D721Med (cell line): ENCODE measurements at regions not wholly inside any gene's neighbourhood (a gene's known extent, or its start where the extent isn't known, plus 50 kb on each side); places are given as distances from the start of the nearest gene placed in this dataset.
A peak's percentile ranks its signal among the peaks of the same experiment; 100 is the strongest.

ENCODE experiments used
- DNase-seq: peaks from one replicate; pipeline ENCODE4 v3.0.0; 2011; ENCODE audit warnings: low spot score; ENCODE audit not compliant: insufficient read length
- FAIRE-seq: peaks from 2 replicates; lab custom pipeline; 2011; peaks lifted over from hg19 to GRCh38; lab: Jason Lieb, UNC
- TF ChIP-seq, protein P1 (sequence below): IDR thresholded peaks from 2 replicates; pipeline ENCODE4 v1.5.1; 2012; ENCODE audit warnings: mild to moderate bottlenecking, control low read depth; ENCODE audit not compliant: insufficient read depth; ENCODE audit errors: missing control alignments

DNA sequence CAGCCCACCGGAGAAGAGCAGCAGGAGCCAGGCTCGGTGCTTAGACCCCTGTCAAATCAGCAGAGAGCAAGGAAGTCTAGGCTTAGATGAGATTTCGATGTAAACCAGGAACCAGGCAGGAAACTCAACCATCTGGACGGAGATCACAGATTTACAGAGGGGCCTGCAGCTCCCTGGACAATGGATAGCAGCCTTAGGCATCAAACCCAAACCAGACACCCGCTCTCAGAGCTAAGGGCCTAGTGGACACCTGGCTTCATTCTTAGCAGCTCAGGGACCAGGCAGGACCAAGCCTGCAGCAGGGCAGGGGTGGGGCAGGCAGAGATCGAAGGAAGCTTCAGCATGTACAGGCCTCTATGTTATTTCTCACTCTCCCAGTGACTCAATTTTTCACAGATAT lies 127.8 kb upstream of the FMN2 start:
- DNase-seq = no peak
- TF ChIP-seq, protein P1, sequence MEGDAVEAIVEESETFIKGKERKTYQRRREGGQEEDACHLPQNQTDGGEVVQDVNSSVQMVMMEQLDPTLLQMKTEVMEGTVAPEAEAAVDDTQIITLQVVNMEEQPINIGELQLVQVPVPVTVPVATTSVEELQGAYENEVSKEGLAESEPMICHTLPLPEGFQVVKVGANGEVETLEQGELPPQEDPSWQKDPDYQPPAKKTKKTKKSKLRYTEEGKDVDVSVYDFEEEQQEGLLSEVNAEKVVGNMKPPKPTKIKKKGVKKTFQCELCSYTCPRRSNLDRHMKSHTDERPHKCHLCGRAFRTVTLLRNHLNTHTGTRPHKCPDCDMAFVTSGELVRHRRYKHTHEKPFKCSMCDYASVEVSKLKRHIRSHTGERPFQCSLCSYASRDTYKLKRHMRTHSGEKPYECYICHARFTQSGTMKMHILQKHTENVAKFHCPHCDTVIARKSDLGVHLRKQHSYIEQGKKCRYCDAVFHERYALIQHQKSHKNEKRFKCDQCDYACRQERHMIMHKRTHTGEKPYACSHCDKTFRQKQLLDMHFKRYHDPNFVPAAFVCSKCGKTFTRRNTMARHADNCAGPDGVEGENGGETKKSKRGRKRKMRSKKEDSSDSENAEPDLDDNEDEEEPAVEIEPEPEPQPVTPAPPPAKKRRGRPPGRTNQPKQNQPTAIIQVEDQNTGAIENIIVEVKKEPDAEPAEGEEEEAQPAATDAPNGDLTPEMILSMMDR = no peak
- no peak for FAIRE-seq

DNA sequence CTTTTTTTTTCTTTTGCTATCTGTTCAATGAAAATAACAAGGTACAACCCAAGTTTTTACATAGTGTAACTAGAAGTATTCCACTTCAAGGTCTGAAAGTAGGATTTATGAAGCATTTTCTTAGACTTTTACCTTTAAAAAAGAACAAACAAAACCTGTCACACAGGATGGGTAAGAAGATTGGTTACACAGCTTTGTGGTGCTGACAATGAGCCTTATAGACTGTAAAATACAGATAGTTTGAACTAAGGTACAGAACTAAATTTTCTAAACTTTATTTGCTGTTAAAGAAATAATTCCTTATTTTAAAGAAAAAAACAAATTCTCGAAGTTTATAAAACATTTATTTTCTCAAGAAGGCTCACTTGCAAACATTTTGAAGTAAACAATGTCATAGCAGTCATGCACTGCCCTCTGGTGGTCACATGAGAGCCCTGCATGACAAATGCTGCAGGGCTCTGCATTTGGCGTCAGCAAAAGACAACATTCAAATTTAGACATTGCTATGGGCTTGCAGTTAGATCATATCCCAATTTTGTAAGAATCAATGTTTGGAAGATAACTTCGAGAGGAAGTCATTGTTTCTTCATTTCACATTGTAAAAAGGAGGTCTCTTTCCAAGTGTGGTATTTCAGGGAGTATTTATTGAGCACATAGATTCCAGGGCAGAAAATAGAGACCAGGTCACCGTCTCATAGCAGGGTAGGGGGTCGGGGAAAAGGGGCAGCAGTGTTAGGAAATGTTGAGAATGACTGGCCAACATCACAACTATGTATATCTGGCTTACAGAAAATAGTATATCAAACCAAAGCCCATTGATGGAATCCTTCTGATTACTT lies 115.3 kb upstream of the FMN2 start:
- TF ChIP-seq, protein P1 = peak; percentile 100
- DNase-seq (no peak), FAIRE-seq (peak; percentile 95)

DNA sequence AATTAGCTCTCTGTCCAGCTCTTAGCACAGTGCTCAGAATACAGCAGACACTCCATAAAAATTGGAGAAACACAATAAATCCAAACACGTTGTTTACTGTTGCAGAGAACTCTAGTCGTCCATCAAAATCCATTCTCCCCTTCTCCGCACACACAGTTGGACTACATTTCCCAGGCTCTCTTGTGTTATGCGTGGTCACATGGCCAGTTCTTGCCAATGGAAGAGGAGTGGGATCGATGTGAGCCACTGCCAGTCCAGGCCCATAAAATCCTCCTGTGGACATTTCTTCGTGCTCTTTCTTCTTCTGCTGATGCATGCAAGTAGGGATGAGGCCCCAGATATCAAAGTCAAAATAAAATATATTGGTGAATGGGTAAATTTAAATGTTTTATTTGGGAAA lies 114.3 kb upstream of the FMN2 start:
- TF ChIP-seq, protein P1 = no peak
- FAIRE-seq (no peak), DNase-seq (no peak)

DNA sequence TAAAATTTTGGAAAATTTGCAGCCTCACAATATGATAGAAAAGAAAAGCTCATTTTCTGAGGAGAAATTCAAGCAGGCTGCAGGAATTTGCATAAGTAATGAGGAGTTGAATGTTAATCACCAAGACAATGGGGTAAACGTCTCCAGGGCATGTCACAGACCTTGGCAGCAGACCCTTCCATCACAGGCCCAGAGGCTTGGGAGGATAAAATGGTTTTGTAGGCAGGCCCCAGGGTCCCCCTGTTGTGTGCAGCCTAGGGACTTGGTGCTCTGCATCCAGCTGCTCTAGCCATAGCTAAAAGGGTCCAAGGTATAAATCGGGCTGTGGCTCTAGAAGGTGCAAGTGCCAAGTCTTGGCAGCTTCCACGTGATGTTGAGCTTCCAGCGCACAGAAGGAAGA lies 112.2 kb upstream of the FMN2 start:
- DNase-seq (no peak), FAIRE-seq (no peak)
- TF ChIP-seq, protein P1 = no peak

DNA sequence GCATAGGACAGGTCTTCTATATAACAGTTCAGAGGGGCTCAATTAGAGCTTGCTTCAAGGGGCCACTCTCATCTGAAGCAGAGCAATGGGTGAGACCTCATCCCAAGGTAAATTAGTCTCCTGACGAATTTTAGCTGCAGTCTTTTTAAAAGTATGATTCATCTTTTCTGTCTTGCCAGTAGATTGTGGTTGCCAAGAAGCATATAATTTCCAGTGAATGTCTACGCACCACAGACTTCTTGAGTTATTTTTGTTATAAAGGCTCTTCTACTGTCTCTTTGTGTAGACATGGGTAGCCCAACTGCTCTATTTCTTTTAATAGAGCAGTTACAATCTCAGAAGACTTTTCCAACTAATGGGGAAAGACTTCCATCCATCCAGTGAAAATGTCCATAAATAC lies 108.9 kb upstream of the FMN2 start:
- FAIRE-seq (no peak), DNase-seq (no peak)
- TF ChIP-seq, protein P1 = no peak

DNA sequence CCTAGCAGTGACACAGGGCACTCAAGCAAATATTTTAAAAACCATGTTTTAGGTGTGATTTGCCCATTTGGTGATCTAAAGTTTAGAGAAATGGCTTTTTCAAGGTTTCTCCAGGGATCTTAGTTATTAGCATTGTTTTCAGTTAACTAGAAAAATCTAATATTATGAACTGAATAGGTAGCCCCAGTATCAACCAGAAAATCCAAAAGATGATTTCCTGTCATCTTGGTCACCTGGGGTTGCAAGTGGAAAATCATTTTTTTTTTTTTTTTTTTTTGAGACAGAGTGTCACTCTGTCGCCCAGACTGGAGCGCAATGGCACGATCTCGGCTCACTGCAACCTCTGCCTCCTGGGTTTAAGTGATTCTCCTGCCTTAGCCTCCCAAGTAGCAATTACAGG lies 106.6 kb upstream of the FMN2 start:
- DNase-seq (no peak), FAIRE-seq (no peak)
- TF ChIP-seq, protein P1 = no peak

DNA sequence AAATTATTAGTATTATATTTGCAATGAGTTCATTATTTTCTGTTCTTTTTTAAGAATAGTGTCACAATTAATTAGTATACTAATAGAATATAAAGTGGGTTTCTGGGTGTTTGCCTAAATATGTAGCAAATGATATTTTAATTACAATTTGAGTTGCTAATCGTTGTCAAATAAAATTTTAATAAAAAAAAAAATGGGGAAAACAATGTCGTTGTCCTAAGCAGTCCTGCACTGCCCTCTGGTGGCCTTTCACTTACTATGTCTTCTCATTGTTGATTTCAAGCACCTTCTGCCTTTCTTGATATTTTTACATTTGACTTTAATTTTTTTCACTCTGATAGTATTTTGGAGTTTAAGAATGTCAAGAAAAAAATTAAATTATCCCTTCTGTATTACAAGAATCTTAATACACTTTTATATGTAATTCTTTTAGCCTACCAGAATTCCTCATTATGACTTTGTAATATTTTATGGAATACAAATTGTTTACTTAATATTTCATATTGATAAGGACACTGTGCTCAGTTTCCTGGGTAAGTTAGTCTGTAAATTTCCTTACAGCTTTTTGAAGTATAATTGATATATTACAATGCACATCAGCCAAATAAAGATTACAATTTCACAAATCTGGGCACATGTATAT lies 104.5 kb upstream of the FMN2 start:
- TF ChIP-seq, protein P1 = peak; percentile 85
- DNase-seq = no peak
- FAIRE-seq = no peak
